ENCODE measurements at regions not wholly inside any gene's neighbourhood (a gene's known extent, or its start where the extent isn't known, plus 50 kb on each side); places are given as distances from the start of the nearest gene placed in this dataset.

DNA sequence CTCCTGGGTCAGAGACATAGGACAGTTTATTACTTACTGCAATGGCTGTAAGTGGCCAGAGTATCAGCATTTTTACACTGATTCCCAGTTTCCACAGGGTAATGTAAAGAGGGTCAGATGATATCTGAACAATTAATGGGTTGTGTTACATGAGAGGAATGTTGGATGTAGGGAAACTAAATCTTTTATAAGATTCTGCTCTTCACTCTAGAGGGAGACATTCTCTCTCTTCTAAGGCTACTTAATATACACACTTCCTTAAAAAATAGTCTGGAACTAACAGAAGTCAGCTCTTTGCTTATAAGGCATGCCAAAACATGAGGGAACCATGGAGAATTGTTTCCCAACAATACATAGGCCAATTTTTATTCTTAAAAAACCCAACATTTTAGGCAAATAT, 389.8 kb downstream of the ETNK1 start:
- Histone ChIP-seq H3K36me3 (replicated peaks; ENCODE audit: low read depth, low read length) (no peaks in the 10 kb centered on the region), H4K20me1 (ENCODE audit: insufficient read depth, low read length) (no peaks in the 10 kb centered on the region), H3K79me2 (ENCODE audit: low read length) (no peaks in the 10 kb centered on the region), H3K27me3 (ENCODE audit: low read depth, low read length) (no peaks in the 10 kb centered on the region), H2AFZ (ENCODE audit: low read depth, low read length) (no peak overlapping the region), H3K9me3 (ENCODE audit: insufficient read depth, low read length) (no peaks in the 10 kb centered on the region), H3K4me3 (ENCODE audit: low read length) (no peak overlapping the region), H3K9ac (ENCODE audit: low read length) (no peak overlapping the region), H3K27ac (ENCODE audit: low read length) (no peak overlapping the region), H3K4me2 (ENCODE audit: low read length) (no peak overlapping the region), H3K4me1 (ENCODE audit: low read length) (no peaks in the 10 kb centered on the region)
- no peak for TF ChIP-seq EZH2phosphoT487 (IDR thresholded peaks at IDR 0.05; ENCODE audit: low read depth)
- TF ChIP-seq, protein P1, sequence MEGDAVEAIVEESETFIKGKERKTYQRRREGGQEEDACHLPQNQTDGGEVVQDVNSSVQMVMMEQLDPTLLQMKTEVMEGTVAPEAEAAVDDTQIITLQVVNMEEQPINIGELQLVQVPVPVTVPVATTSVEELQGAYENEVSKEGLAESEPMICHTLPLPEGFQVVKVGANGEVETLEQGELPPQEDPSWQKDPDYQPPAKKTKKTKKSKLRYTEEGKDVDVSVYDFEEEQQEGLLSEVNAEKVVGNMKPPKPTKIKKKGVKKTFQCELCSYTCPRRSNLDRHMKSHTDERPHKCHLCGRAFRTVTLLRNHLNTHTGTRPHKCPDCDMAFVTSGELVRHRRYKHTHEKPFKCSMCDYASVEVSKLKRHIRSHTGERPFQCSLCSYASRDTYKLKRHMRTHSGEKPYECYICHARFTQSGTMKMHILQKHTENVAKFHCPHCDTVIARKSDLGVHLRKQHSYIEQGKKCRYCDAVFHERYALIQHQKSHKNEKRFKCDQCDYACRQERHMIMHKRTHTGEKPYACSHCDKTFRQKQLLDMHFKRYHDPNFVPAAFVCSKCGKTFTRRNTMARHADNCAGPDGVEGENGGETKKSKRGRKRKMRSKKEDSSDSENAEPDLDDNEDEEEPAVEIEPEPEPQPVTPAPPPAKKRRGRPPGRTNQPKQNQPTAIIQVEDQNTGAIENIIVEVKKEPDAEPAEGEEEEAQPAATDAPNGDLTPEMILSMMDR (IDR thresholded peaks at IDR 0.05; ENCODE audit: low read depth, low read length): peak; percentile 35

DNA sequence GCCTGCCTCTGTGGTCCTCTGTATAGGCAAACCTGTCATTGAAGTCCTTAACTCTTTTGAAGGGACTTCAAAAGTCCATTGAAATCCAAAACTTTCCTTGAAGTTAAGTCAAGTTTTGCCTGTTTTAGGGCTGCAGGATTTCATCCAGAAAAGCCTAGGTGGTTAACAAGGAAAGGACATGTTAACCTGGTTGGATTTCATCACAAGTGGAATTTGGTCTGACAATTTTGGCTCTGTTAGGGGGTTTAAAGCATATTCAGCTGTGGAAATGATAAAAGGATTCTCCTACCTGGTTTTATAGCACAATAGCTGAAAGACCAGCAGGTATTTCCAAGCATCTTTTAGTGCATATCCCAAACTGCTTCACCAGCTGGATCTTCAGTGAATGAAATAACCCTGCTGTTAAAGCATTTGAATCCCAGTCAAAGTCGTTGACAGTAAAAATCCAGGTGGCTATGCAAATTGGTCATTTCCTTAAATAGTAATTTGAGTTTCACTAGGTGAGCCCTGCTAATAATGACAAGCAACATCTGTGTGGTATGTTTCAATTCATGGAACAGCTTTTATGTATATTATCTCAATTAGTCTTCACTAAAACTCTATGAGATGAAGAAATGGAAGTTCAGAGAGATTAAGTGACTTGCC, 400.5 kb downstream of the ETNK1 start:
- H3K9me3 ChIP-seq (ENCODE audit: insufficient read depth, low read length): no peaks in the 10 kb centered on the region
- H3K4me1 ChIP-seq (ENCODE audit: low read length): no peaks in the 10 kb centered on the region
- H3K79me2 ChIP-seq (ENCODE audit: low read length): no peaks in the 10 kb centered on the region
- no peak overlapping the region for H3K27ac ChIP-seq (ENCODE audit: low read length)
- H3K27me3 ChIP-seq (ENCODE audit: low read depth, low read length): peaks cover 10% of the 10 kb centered on the region
- TF ChIP-seq, protein P1 (IDR thresholded peaks at IDR 0.05; ENCODE audit: low read depth, low read length): no peak
- no peak for TF ChIP-seq EZH2phosphoT487 (IDR thresholded peaks at IDR 0.05; ENCODE audit: low read depth)
- H3K4me3 ChIP-seq (ENCODE audit: low read length): no peak overlapping the region
- no peaks in the 10 kb centered on the region for H4K20me1 ChIP-seq (ENCODE audit: insufficient read depth, low read length)
- no peak overlapping the region for H3K4me2 ChIP-seq (ENCODE audit: low read length)
- H3K9ac ChIP-seq (ENCODE audit: low read length): no peak overlapping the region
- H2AFZ ChIP-seq (ENCODE audit: low read depth, low read length): no peak overlapping the region
- no peaks in the 10 kb centered on the region for H3K36me3 ChIP-seq (replicated peaks; ENCODE audit: low read depth, low read length)

DNA sequence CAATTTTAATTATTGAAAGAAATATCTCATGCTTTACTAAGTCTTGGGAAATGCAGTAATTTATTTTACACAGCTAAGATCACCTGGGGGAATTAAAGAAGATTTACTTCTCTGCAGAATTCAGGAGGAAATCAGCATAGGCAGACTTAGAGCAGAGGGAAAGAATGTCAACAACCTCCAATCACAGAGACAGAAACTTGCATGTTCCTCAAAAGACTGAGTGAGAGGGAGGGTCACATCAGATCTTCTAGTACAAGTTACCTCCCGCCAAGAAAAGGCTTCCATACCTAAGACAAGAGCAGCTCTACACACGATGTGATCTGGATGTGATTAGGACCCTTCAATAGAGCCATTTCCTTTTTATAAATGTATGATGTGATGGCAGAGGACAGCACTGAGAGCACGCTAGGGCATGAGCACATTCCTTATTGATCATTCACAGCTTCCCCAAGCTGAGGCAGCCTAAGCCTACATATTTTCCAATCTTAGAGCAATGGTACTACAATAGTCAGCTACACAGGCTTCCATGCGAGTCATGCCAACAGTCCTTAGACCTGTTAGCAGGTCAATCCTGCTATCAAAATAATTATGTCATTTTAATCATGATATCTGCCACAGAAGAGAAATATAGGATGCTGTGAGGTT, 403.3 kb downstream of the ETNK1 start:
- TF ChIP-seq, protein P1 (IDR thresholded peaks at IDR 0.05; ENCODE audit: low read depth, low read length): no peak
- no peak for TF ChIP-seq EZH2phosphoT487 (IDR thresholded peaks at IDR 0.05; ENCODE audit: low read depth)
- Histone ChIP-seq H3K27ac (ENCODE audit: low read length) (no peak overlapping the region), H3K9me3 (ENCODE audit: insufficient read depth, low read length) (no peaks in the 10 kb centered on the region), H3K79me2 (ENCODE audit: low read length) (no peaks in the 10 kb centered on the region), H2AFZ (ENCODE audit: low read depth, low read length) (no peak overlapping the region), H3K27me3 (ENCODE audit: low read depth, low read length) (peaks cover 16% of the 10 kb centered on the region), H3K4me1 (ENCODE audit: low read length) (no peaks in the 10 kb centered on the region), H3K4me3 (ENCODE audit: low read length) (no peak overlapping the region), H3K4me2 (ENCODE audit: low read length) (no peak overlapping the region), H3K36me3 (replicated peaks; ENCODE audit: low read depth, low read length) (no peaks in the 10 kb centered on the region), H4K20me1 (ENCODE audit: insufficient read depth, low read length) (no peaks in the 10 kb centered on the region), H3K9ac (ENCODE audit: low read length) (no peak overlapping the region)

DNA sequence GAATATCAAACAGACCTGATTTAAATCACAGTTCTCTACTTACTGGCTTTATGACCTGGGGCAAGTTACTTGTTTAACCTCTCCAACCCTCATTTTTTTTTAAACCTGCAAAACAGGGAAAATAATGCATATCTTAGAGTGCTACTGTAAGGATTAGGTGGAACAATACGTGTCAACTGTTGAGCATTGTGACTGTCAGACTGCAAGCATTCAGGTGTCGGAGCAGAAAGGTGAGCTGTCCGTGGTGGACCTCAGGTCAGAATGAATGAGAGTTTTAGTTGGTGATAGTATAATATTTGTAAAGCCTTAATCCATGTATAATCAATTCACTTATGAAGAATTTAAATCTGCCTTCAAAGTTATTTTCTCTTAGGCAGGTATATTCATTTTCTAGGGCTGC, 404.2 kb downstream of the ETNK1 start:
- no peaks in the 10 kb centered on the region for H4K20me1 ChIP-seq (ENCODE audit: insufficient read depth, low read length)
- no peaks in the 10 kb centered on the region for H3K79me2 ChIP-seq (ENCODE audit: low read length)
- H2AFZ ChIP-seq (ENCODE audit: low read depth, low read length): no peak overlapping the region
- no peak overlapping the region for H3K9ac ChIP-seq (ENCODE audit: low read length)
- H3K4me3 ChIP-seq (ENCODE audit: low read length): no peak overlapping the region
- no peaks in the 10 kb centered on the region for H3K36me3 ChIP-seq (replicated peaks; ENCODE audit: low read depth, low read length)
- no peaks in the 10 kb centered on the region for H3K4me1 ChIP-seq (ENCODE audit: low read length)
- H3K9me3 ChIP-seq (ENCODE audit: insufficient read depth, low read length): no peaks in the 10 kb centered on the region
- no peak for TF ChIP-seq EZH2phosphoT487 (IDR thresholded peaks at IDR 0.05; ENCODE audit: low read depth)
- TF ChIP-seq, protein P1 (IDR thresholded peaks at IDR 0.05; ENCODE audit: low read depth, low read length): no peak
- H3K27ac ChIP-seq (ENCODE audit: low read length): no peak overlapping the region
- peaks cover 20% of the 10 kb centered on the region for H3K27me3 ChIP-seq (ENCODE audit: low read depth, low read length)
- no peak overlapping the region for H3K4me2 ChIP-seq (ENCODE audit: low read length)
